GM21786 (cell line): ENCODE measurements at regions not wholly inside any gene's neighbourhood (a gene's known extent, or its start where the extent isn't known, plus 50 kb on each side); places are given as distances from the start of the nearest gene placed in this dataset.
A peak's percentile ranks its signal among the peaks of the same experiment; 100 is the strongest.

Experiments used
- ATAC-seq: cut with Tn5 transposase; IDR thresholded peaks from one replicate; pipeline ENCODE4 v1.9.1; 2021; ENCODE audit not compliant: unreplicated experiment

- ATAC-seq: no peak
Measured at GRCh38 chr2:21281384-21281783, 157.6 kb downstream of the TDRD15 start.

- ATAC-seq: no peak
Measured at GRCh38 chr2:21281791-21282514, 158.2 kb downstream of the TDRD15 start.

GRCh38 chr2:21282515-21282898 lies 158.7 kb downstream of the TDRD15 start:
- ATAC-seq: no peak

- ATAC-seq: no peak
Measured at GRCh38 chr2:21288299-21288698, 164.5 kb downstream of the TDRD15 start.

GRCh38 chr2:21288739-21289520 lies 165.2 kb downstream of the TDRD15 start:
- no peak for ATAC-seq

- no peak for ATAC-seq
Measured at GRCh38 chr2:21289551-21289950, 165.8 kb downstream of the TDRD15 start.

- ATAC-seq: no peak
Measured at GRCh38 chr2:21289989-21290388, 166.2 kb downstream of the TDRD15 start.

GRCh38 chr2:21291426-21291825 lies 167.7 kb downstream of the TDRD15 start:
- ATAC-seq: no peak

- ATAC-seq: no peak
Measured at GRCh38 chr2:21294446-21294845, 170.7 kb downstream of the TDRD15 start.

GRCh38 chr2:21299411-21299810 lies 175.6 kb downstream of the TDRD15 start:
- no peak for ATAC-seq

- no peak for ATAC-seq
Measured at GRCh38 chr2:21301871-21302455, 178.2 kb downstream of the TDRD15 start.

- no peak for ATAC-seq
Measured at GRCh38 chr2:21303876-21304275, 180.1 kb downstream of the TDRD15 start.

- no peak for ATAC-seq
Measured at GRCh38 chr2:21305581-21305980, 181.8 kb downstream of the TDRD15 start.

GRCh38 chr2:21306235-21306634 lies 182.5 kb downstream of the TDRD15 start:
- no peak for ATAC-seq

- no peak for ATAC-seq
Measured at GRCh38 chr2:21307037-21307436, 183.3 kb downstream of the TDRD15 start.

GRCh38 chr2:21310493-21310892 lies 186.7 kb downstream of the TDRD15 start:
- ATAC-seq: no peak

GRCh38 chr2:21314322-21314835 lies 190.6 kb downstream of the TDRD15 start:
- ATAC-seq: no peak

- ATAC-seq: peak; percentile 78
Measured at GRCh38 chr2:21317131-21317530, 193.4 kb downstream of the TDRD15 start.

GRCh38 chr2:21318263-21318662 lies 194.5 kb downstream of the TDRD15 start:
- no peak for ATAC-seq

- no peak for ATAC-seq
Measured at GRCh38 chr2:21326152-21326551, 202.4 kb downstream of the TDRD15 start.

GRCh38 chr2:21328177-21328576 lies 204.4 kb downstream of the TDRD15 start:
- ATAC-seq: no peak
